ENCODE measurements at regions not wholly inside any gene's neighbourhood (a gene's known extent, or its start where the extent isn't known, plus 50 kb on each side); places are given as distances from the start of the nearest gene placed in this dataset.

- no peak for DNase-seq
- H3K27ac ChIP-seq: no peak overlapping the region
- H3K9me3 ChIP-seq: no peaks in the 10 kb centered on the region
- WGBS, 5 donors: 68 to 80% (median 75%) methylated on average over 6 of the region's 6 CpGs
- intact Hi-C loops (cut with DNase I; ENCODE audit: low total_unique reads): no loop called here
- TF ChIP-seq POLR2AphosphoS5 (IDR thresholded peaks at IDR 0.05) (no peak), CTCF (IDR thresholded peaks at IDR 0.05 in 8 of 11, conservative IDR thresholded peaks at IDR 0.05 in 3 of 11) (no peak), POLR2A (IDR thresholded peaks at IDR 0.05) (no peak)
- H3K36me3 ChIP-seq: no peaks in the 10 kb centered on the region
- H3K4me3 ChIP-seq: no peak overlapping the region
- peaks cover 0 to 9% (median 0%) of the 10 kb centered on the region in 7 donors for H3K27me3 ChIP-seq (replicated peaks in 1 of 7)
- peaks cover 0 to 16% (median 8%) of the 10 kb centered on the region in 6 donors for H3K4me1 ChIP-seq
These were observed 109.9 kb upstream of the NFIB start for GRCh38 chr9:14423815-14424261.

GRCh38 chr9:14421291-14421690, 107.3 kb upstream of the NFIB start:
- Histone ChIP-seq H3K27me3 (replicated peaks in 1 of 7) (no peaks in the 10 kb centered on the region), H3K27ac (no peak overlapping the region), H3K9me3 (no peaks in the 10 kb centered on the region), H3K4me3 (no peak overlapping the region), H3K4me1 (peaks cover 0 to 13% (median 6%) of the 10 kb centered on the region in 6 donors), H3K36me3 (no peaks in the 10 kb centered on the region)
- TF ChIP-seq POLR2AphosphoS5 (IDR thresholded peaks at IDR 0.05): no peak
- no peak for TF ChIP-seq CTCF (IDR thresholded peaks at IDR 0.05 in 8 of 11, conservative IDR thresholded peaks at IDR 0.05 in 3 of 11)
- no peak for TF ChIP-seq POLR2A (IDR thresholded peaks at IDR 0.05)
- intact Hi-C loops (cut with DNase I; ENCODE audit: low total_unique reads): no loop called here
- WGBS, 5 donors: 79 to 91% (median 86%) methylated on average over 1 of the region's 1 CpG
- DNase-seq: no peak

- 72 to 84% (median 81%) methylated on average over 16 of the region's 16 CpGs for WGBS, 5 donors
- peak overlapping the region in 1 of 8 donors; percentile 14 for H3K4me3 ChIP-seq
These were observed 105.3 kb upstream of the NFIB start for GRCh38 chr9:14418941-14419937.

GRCh38 chr9:14418301-14418940, 104.5 kb upstream of the NFIB start:
- H3K4me1 ChIP-seq: no peaks in the 10 kb centered on the region
- TF ChIP-seq POLR2A (IDR thresholded peaks at IDR 0.05): no peak
- no peak for TF ChIP-seq CTCF (IDR thresholded peaks at IDR 0.05 in 8 of 11, conservative IDR thresholded peaks at IDR 0.05 in 3 of 11)
- TF ChIP-seq POLR2AphosphoS5 (IDR thresholded peaks at IDR 0.05): no peak
- WGBS, 5 donors: 70 to 81% (median 77%) methylated on average over 5 of the region's 5 CpGs
- intact Hi-C loops (cut with DNase I; ENCODE audit: low total_unique reads): no loop called here
- DNase-seq: no peak
- H3K27ac ChIP-seq: no peak overlapping the region
- H3K4me3 ChIP-seq: no peak overlapping the region
- H3K27me3 ChIP-seq (replicated peaks in 1 of 7): no peaks in the 10 kb centered on the region
- H3K9me3 ChIP-seq: peaks cover 0 to 11% (median 4%) of the 10 kb centered on the region in 8 donors
- H3K36me3 ChIP-seq: no peaks in the 10 kb centered on the region

More at GRCh38 chr9:14418941-14419937, 105.3 kb upstream of the NFIB start:
- no peak for DNase-seq
- Histone ChIP-seq H3K4me1 (peaks cover 0 to under 1% (median 0%) of the 10 kb centered on the region in 6 donors), H3K27ac (peak overlapping the region in 2 of 8 donors; percentile 4 to 20), H3K27me3 (replicated peaks in 1 of 7) (no peaks in the 10 kb centered on the region), H3K36me3 (no peaks in the 10 kb centered on the region), H3K9me3 (peaks cover 0 to 11% (median 4%) of the 10 kb centered on the region in 8 donors)
- intact Hi-C loops (cut with DNase I; ENCODE audit: low total_unique reads): no loop called here
- TF ChIP-seq POLR2A (IDR thresholded peaks at IDR 0.05): no peak
